Mesendoderm (in vitro differentiated cells): ENCODE measurements at regions not wholly inside any gene's neighbourhood (a gene's known extent, or its start where the extent isn't known, plus 50 kb on each side); places are given as distances from the start of the nearest gene placed in this dataset.

Experiments
- DNase-seq: peaks from one replicate; pipeline ENCODE4 v3.0.0; 2013
- H2AK5ac ChIP-seq: 2 replicates; pipeline ENCODE4 v1.6.1; 2013; ENCODE audit warnings: low read length, inconsistent platforms
- H2BK120ac ChIP-seq: 2 replicates; pipeline ENCODE4 v1.6.1; 2013; ENCODE audit warnings: low read depth, mild to moderate bottlenecking, low read length, moderate library complexity, mixed read lengths
- H2BK15ac ChIP-seq: replicated peaks from 2 replicates; pipeline ENCODE4 v1.6.1; 2013; ENCODE audit warnings: low read depth, mild to moderate bottlenecking, moderate library complexity
- H2BK5ac ChIP-seq: 2 replicates; pipeline ENCODE4 v1.6.1; 2013; ENCODE audit warnings: low read length, inconsistent platforms
- H3K18ac ChIP-seq: 2 replicates; pipeline ENCODE4 v1.6.1; 2013; ENCODE audit warnings: mild to moderate bottlenecking, low read length, mixed read lengths
- H3K23ac ChIP-seq: one replicate; pipeline ENCODE4 v1.6.1; 2013; ENCODE audit warnings: low read length
- H3K27ac ChIP-seq: 2 replicates; pipeline ENCODE4 v1.5.1; 2013; ENCODE audit warnings: low read depth, mild to moderate bottlenecking, inconsistent platforms, low read length, moderate library complexity
- H3K27me3 ChIP-seq: 2 replicates; pipeline ENCODE4 v1.6.1; 2013; ENCODE audit warnings: low read length, control low read depth, mild to moderate bottlenecking, inconsistent platforms; ENCODE audit not compliant: insufficient read depth, poor library complexity
- H3K36me3 ChIP-seq: 2 replicates; pipeline ENCODE4 v1.6.1; 2013; ENCODE audit warnings: low read length, inconsistent platforms; ENCODE audit not compliant: control insufficient read depth, insufficient read depth
- H3K4ac ChIP-seq: one replicate; pipeline ENCODE4 v1.6.1; 2013; ENCODE audit warnings: low read depth, mild to moderate bottlenecking, low read length, moderate library complexity
- H3K4me1 ChIP-seq: 2 replicates; pipeline ENCODE4 v1.6.1; 2013; ENCODE audit warnings: low read depth, low read length, inconsistent platforms; ENCODE audit not compliant: control insufficient read depth
- H3K4me2 ChIP-seq: 2 replicates; pipeline ENCODE4 v1.6.1; 2013; ENCODE audit warnings: low read length
- H3K4me3 ChIP-seq: 2 replicates; pipeline ENCODE4 v1.5.1; 2013; ENCODE audit warnings: mild to moderate bottlenecking, low read length
- H3K56ac ChIP-seq: one replicate; pipeline ENCODE4 v1.6.1; 2013; ENCODE audit warnings: low read length
- H3K79me1 ChIP-seq: 2 replicates; pipeline ENCODE4 v1.6.1; 2013; ENCODE audit warnings: low read length, inconsistent platforms
- H3K79me2 ChIP-seq: 2 replicates; pipeline ENCODE4 v1.6.1; 2013; ENCODE audit warnings: mild to moderate bottlenecking, low read length; ENCODE audit not compliant: control insufficient read depth, insufficient read depth
- H3K9ac ChIP-seq: 2 replicates; pipeline ENCODE4 v1.6.1; 2013; ENCODE audit warnings: low read length, inconsistent platforms
- H4K5ac ChIP-seq: one replicate; pipeline ENCODE4 v1.6.1; 2013; ENCODE audit warnings: low read length
- H4K8ac ChIP-seq: one replicate; pipeline ENCODE4 v1.6.1; 2013; ENCODE audit warnings: low read depth, mild to moderate bottlenecking, control low read depth, low read length, moderate library complexity
- WGBS: extraction: QIAGEN DNeasy Blood & Tissue Kit; methylation state at CpG from one replicate; pipeline ENCODE4 v1.1.7; 2013; ENCODE audit warnings: low lambda C conversion rate, missing lambda C conversion rate; ENCODE audit not compliant: insufficient coverage; ENCODE audit errors: extremely low coverage; 5-methylcytosine and 5-hydroxymethylcytosine counted together

GRCh38 chr10:61028861-61029361 lies 84.9 kb upstream of the RHOBTB1 start:
- Histone ChIP-seq H4K8ac (no peak overlapping the region), H2BK5ac (no peak overlapping the region), H2BK15ac (no peak overlapping the region), H3K18ac (no peak overlapping the region), H3K4ac (no peak overlapping the region), H2AK5ac (no peak overlapping the region), H3K4me2 (no peak overlapping the region), H3K27me3 (no peaks in the 10 kb centered on the region), H3K4me1 (no peaks in the 10 kb centered on the region), H3K36me3 (no peaks in the 10 kb centered on the region), H3K79me1 (no peaks in the 10 kb centered on the region), H3K23ac (no peak overlapping the region), H2BK120ac (no peak overlapping the region), H3K4me3 (no peak overlapping the region), H3K79me2 (no peaks in the 10 kb centered on the region), H3K9ac (no peak overlapping the region), H4K5ac (no peak overlapping the region), H3K56ac (no peak overlapping the region), H3K27ac (no peak overlapping the region)
- DNase-seq: peak; percentile 77
- no CpG with 5 or more reads among the region's 5 CpGs for WGBS

GRCh38 chr10:61024856-61025201 lies 80.8 kb upstream of the RHOBTB1 start:
- Histone ChIP-seq H2BK15ac (no peak overlapping the region), H4K5ac (no peak overlapping the region), H3K9ac (no peak overlapping the region), H2BK120ac (no peak overlapping the region), H2BK5ac (no peak overlapping the region), H3K27ac (no peak overlapping the region), H3K79me2 (no peaks in the 10 kb centered on the region), H3K56ac (no peak overlapping the region), H3K4me1 (no peaks in the 10 kb centered on the region), H4K8ac (no peak overlapping the region), H3K4me2 (no peak overlapping the region), H2AK5ac (no peak overlapping the region), H3K27me3 (no peaks in the 10 kb centered on the region), H3K4ac (no peak overlapping the region), H3K18ac (no peak overlapping the region), H3K4me3 (no peak overlapping the region), H3K79me1 (no peaks in the 10 kb centered on the region), H3K23ac (no peak overlapping the region), H3K36me3 (no peaks in the 10 kb centered on the region)
- peak; percentile 57 for DNase-seq
- no CpG with 5 or more reads among the region's 2 CpGs for WGBS

- Histone ChIP-seq H3K4me2 (no peak overlapping the region), H3K79me2 (no peaks in the 10 kb centered on the region), H3K4me1 (no peaks in the 10 kb centered on the region), H3K4me3 (no peak overlapping the region), H3K79me1 (no peaks in the 10 kb centered on the region), H2BK120ac (no peak overlapping the region), H2BK15ac (no peak overlapping the region), H3K27ac (no peak overlapping the region), H3K56ac (no peak overlapping the region), H4K5ac (no peak overlapping the region), H4K8ac (no peak overlapping the region), H3K23ac (no peak overlapping the region), H2BK5ac (no peak overlapping the region), H3K4ac (no peak overlapping the region), H3K27me3 (no peaks in the 10 kb centered on the region), H3K9ac (no peak overlapping the region), H2AK5ac (no peak overlapping the region), H3K18ac (no peak overlapping the region), H3K36me3 (no peaks in the 10 kb centered on the region)
- WGBS: no CpG with 5 or more reads among the region's 1 CpG
- no peak for DNase-seq
Measured at GRCh38 chr10:61024151-61024855, 80.3 kb upstream of the RHOBTB1 start.

- Histone ChIP-seq H3K36me3 (no peaks in the 10 kb centered on the region), H3K27ac (no peak overlapping the region), H3K4me1 (no peaks in the 10 kb centered on the region), H3K18ac (no peak overlapping the region), H3K27me3 (no peaks in the 10 kb centered on the region), H3K4ac (no peak overlapping the region), H3K4me2 (no peak overlapping the region), H2BK120ac (no peak overlapping the region), H3K4me3 (no peak overlapping the region), H3K9ac (no peak overlapping the region), H4K5ac (no peak overlapping the region), H3K79me1 (no peaks in the 10 kb centered on the region), H2BK15ac (no peak overlapping the region), H3K23ac (no peak overlapping the region), H3K79me2 (no peaks in the 10 kb centered on the region), H4K8ac (no peak overlapping the region), H2AK5ac (no peak overlapping the region), H2BK5ac (no peak overlapping the region), H3K56ac (no peak overlapping the region)
- DNase-seq: no peak
Measured at GRCh38 chr10:61023053-61023452, 79.1 kb upstream of the RHOBTB1 start.

GRCh38 chr10:61021926-61022325 lies 77.9 kb upstream of the RHOBTB1 start:
- Histone ChIP-seq H3K4me2 (no peak overlapping the region), H3K79me2 (no peaks in the 10 kb centered on the region), H3K4me1 (no peaks in the 10 kb centered on the region), H3K18ac (no peak overlapping the region), H3K27ac (no peak overlapping the region), H2BK120ac (no peak overlapping the region), H3K36me3 (no peaks in the 10 kb centered on the region), H4K8ac (no peak overlapping the region), H3K79me1 (no peaks in the 10 kb centered on the region), H2BK15ac (no peak overlapping the region), H2BK5ac (no peak overlapping the region), H2AK5ac (no peak overlapping the region), H3K56ac (no peak overlapping the region), H4K5ac (no peak overlapping the region), H3K4me3 (no peak overlapping the region), H3K4ac (no peak overlapping the region), H3K27me3 (no peaks in the 10 kb centered on the region), H3K23ac (no peak overlapping the region), H3K9ac (no peak overlapping the region)
- no CpG with 5 or more reads among the region's 2 CpGs for WGBS
- no peak for DNase-seq
